NCI-H1694 (cell line): ENCODE measurements at regions not wholly inside any gene's neighbourhood (a gene's known extent, or its start where the extent isn't known, plus 50 kb on each side); places are given as distances from the start of the nearest gene placed in this dataset.

Source experiments
- DNase-seq: peaks from one replicate; lab custom pipeline; 2025; lab: John Stamatoyannopoulos, UW

- no peak for DNase-seq
These were observed 363.5 kb downstream of the SLCO4C1 start for GRCh38 chr5:101932599-101932998.

GRCh38 chr5:101929628-101930027 is 366.5 kb downstream of the SLCO4C1 start:
- no peak for DNase-seq

GRCh38 chr5:101917166-101917565 is 378.9 kb downstream of the SLCO4C1 start:
- DNase-seq, result no peak

- no peak for DNase-seq
These were observed 380.5 kb downstream of the SLCO4C1 start for GRCh38 chr5:101915554-101915953.

- no peak for DNase-seq
These were observed 391.3 kb downstream of the SLCO4C1 start for GRCh38 chr5:101904736-101905135.

- DNase-seq, result no peak
These were observed 398.2 kb downstream of the SLCO4C1 start for GRCh38 chr5:101897914-101898313.

- DNase-seq, result no peak
These were observed 401.1 kb downstream of the SLCO4C1 start for GRCh38 chr5:101894985-101895384.

- DNase-seq, result no peak
These were observed 417.9 kb downstream of the SLCO4C1 start for GRCh38 chr5:101878190-101878589.

- DNase-seq, result no peak
These were observed 418.6 kb downstream of the SLCO4C1 start for GRCh38 chr5:101877451-101877850.

GRCh38 chr5:101866473-101866872 is 429.6 kb downstream of the SLCO4C1 start:
- no peak for DNase-seq

GRCh38 chr5:101860563-101860962 is 435.5 kb downstream of the SLCO4C1 start:
- no peak for DNase-seq

GRCh38 chr5:101860145-101860544 is 435.9 kb downstream of the SLCO4C1 start:
- no peak for DNase-seq

GRCh38 chr5:101846496-101846895 is 449.6 kb downstream of the SLCO4C1 start:
- no peak for DNase-seq

- no peak for DNase-seq
These were observed 453.0 kb downstream of the SLCO4C1 start for GRCh38 chr5:101843055-101843454.

- no peak for DNase-seq
These were observed 457.6 kb downstream of the SLCO4C1 start for GRCh38 chr5:101838435-101838834.

GRCh38 chr5:101829255-101829654 is 466.8 kb downstream of the SLCO4C1 start:
- no peak for DNase-seq

- DNase-seq, result no peak
These were observed 484.6 kb downstream of the SLCO4C1 start for GRCh38 chr5:101811466-101811865.

GRCh38 chr5:101806410-101806809 is 489.7 kb downstream of the SLCO4C1 start:
- no peak for DNase-seq

GRCh38 chr5:101796427-101796826 is 499.7 kb downstream of the SLCO4C1 start:
- no peak for DNase-seq

GRCh38 chr5:101788797-101789196 is 507.3 kb downstream of the SLCO4C1 start:
- DNase-seq, result no peak

GRCh38 chr5:101785090-101785489 is 511.0 kb downstream of the SLCO4C1 start:
- no peak for DNase-seq

- DNase-seq, result no peak
These were observed 512.7 kb downstream of the SLCO4C1 start for GRCh38 chr5:101783241-101784013.

GRCh38 chr5:101782352-101783103 is 513.6 kb downstream of the SLCO4C1 start:
- no peak for DNase-seq
